ENCODE measurements at regions not wholly inside any gene's neighbourhood (a gene's known extent, or its start where the extent isn't known, plus 50 kb on each side); places are given as distances from the start of the nearest gene placed in this dataset.
A peak's percentile ranks its signal among the peaks of the same experiment; 100 is the strongest.

DNA sequence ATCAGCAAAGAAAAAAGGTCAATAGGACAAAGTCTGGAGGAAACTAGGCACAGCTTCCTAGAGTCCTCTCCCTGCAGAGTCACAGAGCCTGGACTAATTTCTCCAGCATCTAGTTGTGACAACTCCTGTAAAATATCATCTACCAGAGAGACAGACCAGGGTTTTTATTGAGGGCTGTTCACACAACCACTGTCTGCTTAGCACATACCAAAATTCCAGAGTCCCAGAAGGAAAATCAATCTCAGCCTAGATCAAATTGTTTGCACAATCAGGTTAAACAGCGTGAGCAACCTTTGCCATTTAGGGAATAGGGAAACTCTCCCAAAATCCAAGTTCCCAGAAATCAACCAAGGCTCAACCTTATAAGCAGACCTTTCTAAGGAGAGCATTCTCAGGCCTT lies 190.3 kb downstream of the SYK start:
- POLR2A ChIA-PET, result no interaction called here
- Histone ChIP-seq H3K36me3 (replicated peaks in 1 of 2; ENCODE audit: control insufficient read depth in 1 of 2, insufficient read depth in 2 of 2, low read length in 1 of 2) (no peaks in the 10 kb centered on the region), H3K9me2 (no peaks in the 10 kb centered on the region), H2AFZ (ENCODE audit: low read depth) (no peak overlapping the region), H3K4me3 (ENCODE audit: low read depth in 2 of 2, low read length in 1 of 2) (no peak overlapping the region), H3K79me2 (ENCODE audit: insufficient read depth) (no peaks in the 10 kb centered on the region), H3K27me3 (ENCODE audit: insufficient read depth) (no peaks in the 10 kb centered on the region), H3K4me2 (peak overlapping the region; percentile 20; the same call in 1 of the 2 replicates), H3K9ac (peak overlapping the region; percentile 2; the same call in 1 of the 2 replicates), H3K4me1 (ENCODE audit: control insufficient read depth in 1 of 2, insufficient read depth in 2 of 2, low read depth in 1 of 2, low read length in 1 of 2) (peaks cover 0 to 8% of the 10 kb centered on the region in 2 experiments; a peak in 2 of 4 replicates), H3F3A (replicated peaks; ENCODE audit: insufficient read depth) (peaks cover 7% of the 10 kb centered on the region), H4K20me1 (ENCODE audit: insufficient read depth) (no peaks in the 10 kb centered on the region), H3K27ac (ENCODE audit: low read depth in 2 of 2, low read length in 1 of 2) (peak overlapping the region in 1 of 2 experiments; percentile 83; a peak in 2 of 4 replicates), H3K9me3 (peaks cover 9% of the 10 kb centered on the region; the same call in 1 of the 2 replicates)
- DNase-seq, result no peak
- WGBS (ENCODE audit: low lambda C conversion rate), result 40% methylated on average over 1 of the region's 1 CpG
- TF ChIP-seq MXI1 (IDR thresholded peaks at IDR 0.05; ENCODE audit: low read depth, low read length) (no peak), FOXJ3 (CRISPR knock-in tag; IDR thresholded peaks at IDR 0.05) (no peak), RAD21 (IDR thresholded peaks at IDR 0.05; ENCODE audit: low read length) (no peak), FOXM1 (IDR thresholded peaks at IDR 0.05; ENCODE audit: low read depth) (no peak)
- TF ChIP-seq, protein P1, sequence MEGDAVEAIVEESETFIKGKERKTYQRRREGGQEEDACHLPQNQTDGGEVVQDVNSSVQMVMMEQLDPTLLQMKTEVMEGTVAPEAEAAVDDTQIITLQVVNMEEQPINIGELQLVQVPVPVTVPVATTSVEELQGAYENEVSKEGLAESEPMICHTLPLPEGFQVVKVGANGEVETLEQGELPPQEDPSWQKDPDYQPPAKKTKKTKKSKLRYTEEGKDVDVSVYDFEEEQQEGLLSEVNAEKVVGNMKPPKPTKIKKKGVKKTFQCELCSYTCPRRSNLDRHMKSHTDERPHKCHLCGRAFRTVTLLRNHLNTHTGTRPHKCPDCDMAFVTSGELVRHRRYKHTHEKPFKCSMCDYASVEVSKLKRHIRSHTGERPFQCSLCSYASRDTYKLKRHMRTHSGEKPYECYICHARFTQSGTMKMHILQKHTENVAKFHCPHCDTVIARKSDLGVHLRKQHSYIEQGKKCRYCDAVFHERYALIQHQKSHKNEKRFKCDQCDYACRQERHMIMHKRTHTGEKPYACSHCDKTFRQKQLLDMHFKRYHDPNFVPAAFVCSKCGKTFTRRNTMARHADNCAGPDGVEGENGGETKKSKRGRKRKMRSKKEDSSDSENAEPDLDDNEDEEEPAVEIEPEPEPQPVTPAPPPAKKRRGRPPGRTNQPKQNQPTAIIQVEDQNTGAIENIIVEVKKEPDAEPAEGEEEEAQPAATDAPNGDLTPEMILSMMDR (IDR thresholded peaks at IDR 0.05), result no peak
- CTCF ChIA-PET, result no interaction called here

DNA sequence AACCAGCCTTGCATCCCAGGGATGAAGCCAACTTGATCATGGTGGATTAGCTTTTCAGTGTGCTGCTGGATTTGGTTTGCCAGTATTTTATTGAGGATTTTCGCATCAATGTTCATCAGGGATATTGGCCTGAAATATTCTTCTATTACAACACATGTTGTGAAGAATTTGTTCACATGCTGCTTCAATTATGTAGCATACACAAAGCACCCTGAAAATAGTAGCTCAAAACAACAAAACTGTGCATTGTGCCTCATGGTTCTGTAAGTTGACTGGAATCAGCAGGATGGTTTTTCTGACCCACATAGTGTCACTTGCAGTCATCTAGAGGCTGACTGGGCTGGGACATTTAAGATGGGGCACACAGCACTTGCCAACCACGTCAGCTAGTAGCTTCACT lies 193.9 kb downstream of the SYK start:
- DNase-seq, result no peak
- peaks cover 7% of the 10 kb centered on the region for H3F3A ChIP-seq (replicated peaks; ENCODE audit: insufficient read depth)
- no peak overlapping the region for H2AFZ ChIP-seq (ENCODE audit: low read depth)
- no peaks in the 10 kb centered on the region for H4K20me1 ChIP-seq (ENCODE audit: insufficient read depth)
- no peak overlapping the region for H3K27ac ChIP-seq (ENCODE audit: low read depth in 2 of 2, low read length in 1 of 2)
- no peaks in the 10 kb centered on the region for H3K9me2 ChIP-seq
- no peaks in the 10 kb centered on the region for H3K27me3 ChIP-seq (ENCODE audit: insufficient read depth)
- peaks cover 3% of the 10 kb centered on the region; the same call in 1 of the 2 replicates for H3K9me3 ChIP-seq
- peaks cover 0 to 4% of the 10 kb centered on the region in 2 experiments; a peak in 3 of 4 replicates for H3K4me1 ChIP-seq (ENCODE audit: control insufficient read depth in 1 of 2, insufficient read depth in 2 of 2, low read depth in 1 of 2, low read length in 1 of 2)
- ChIA-PET CTCF (interaction anchor here (1.0 kb wide), 1 partner anchor 17 kb away, joined by 3 read pairs; no protein-coding TSS in a partner anchor), POLR2A (no interaction called here)
- H3K36me3 ChIP-seq (replicated peaks in 1 of 2; ENCODE audit: control insufficient read depth in 1 of 2, insufficient read depth in 2 of 2, low read length in 1 of 2), result no peaks in the 10 kb centered on the region
- H3K4me3 ChIP-seq (ENCODE audit: low read depth in 2 of 2, low read length in 1 of 2), result no peak overlapping the region
- H3K4me2 ChIP-seq, result no peak overlapping the region
- no peak for TF ChIP-seq NFIC (IDR thresholded peaks at IDR 0.05; ENCODE audit: borderline replicate concordance)
- no peak for TF ChIP-seq RXRA (IDR thresholded peaks at IDR 0.05; ENCODE audit: borderline replicate concordance, low read depth)
- no peak for TF ChIP-seq RAD21 (IDR thresholded peaks at IDR 0.05; ENCODE audit: low read length)
- TF ChIP-seq EP300 (IDR thresholded peaks at IDR 0.05; ENCODE audit: borderline replicate concordance in 1 of 2, low read depth in 1 of 2, low read length in 1 of 2), result no peak
- TF ChIP-seq MEF2A (IDR thresholded peaks at IDR 0.05; ENCODE audit: borderline replicate concordance, low read depth), result no peak
- no peak for TF ChIP-seq MXI1 (IDR thresholded peaks at IDR 0.05; ENCODE audit: low read depth, low read length)
- TF ChIP-seq RFX5 (IDR thresholded peaks at IDR 0.05; ENCODE audit: low read length), result no peak
- TF ChIP-seq FOXM1 (IDR thresholded peaks at IDR 0.05; ENCODE audit: low read depth), result no peak
- no peak for TF ChIP-seq EZH2phosphoT487 (IDR thresholded peaks at IDR 0.05; ENCODE audit: borderline replicate concordance, low read depth)
- TF ChIP-seq FOXJ3 (CRISPR knock-in tag; IDR thresholded peaks at IDR 0.05), result no peak
- TF ChIP-seq, protein P2, sequence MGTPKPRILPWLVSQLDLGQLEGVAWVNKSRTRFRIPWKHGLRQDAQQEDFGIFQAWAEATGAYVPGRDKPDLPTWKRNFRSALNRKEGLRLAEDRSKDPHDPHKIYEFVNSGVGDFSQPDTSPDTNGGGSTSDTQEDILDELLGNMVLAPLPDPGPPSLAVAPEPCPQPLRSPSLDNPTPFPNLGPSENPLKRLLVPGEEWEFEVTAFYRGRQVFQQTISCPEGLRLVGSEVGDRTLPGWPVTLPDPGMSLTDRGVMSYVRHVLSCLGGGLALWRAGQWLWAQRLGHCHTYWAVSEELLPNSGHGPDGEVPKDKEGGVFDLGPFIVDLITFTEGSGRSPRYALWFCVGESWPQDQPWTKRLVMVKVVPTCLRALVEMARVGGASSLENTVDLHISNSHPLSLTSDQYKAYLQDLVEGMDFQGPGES (IDR thresholded peaks at IDR 0.05; ENCODE audit: low read depth, low read length), result no peak
- TF ChIP-seq NRF1 (IDR thresholded peaks at IDR 0.05; ENCODE audit: low read depth, low read length), result no peak
- TF ChIP-seq, protein P3, sequence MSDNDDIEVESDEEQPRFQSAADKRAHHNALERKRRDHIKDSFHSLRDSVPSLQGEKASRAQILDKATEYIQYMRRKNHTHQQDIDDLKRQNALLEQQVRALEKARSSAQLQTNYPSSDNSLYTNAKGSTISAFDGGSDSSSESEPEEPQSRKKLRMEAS (IDR thresholded peaks at IDR 0.05; ENCODE audit: low read depth), result no peak
- TF ChIP-seq JUND (IDR thresholded peaks at IDR 0.05), result no peak
- no peak for TF ChIP-seq TAF1 (IDR thresholded peaks at IDR 0.05; ENCODE audit: borderline replicate concordance, low read depth, low read length)
- no peak for TF ChIP-seq POLR2AphosphoS5 (IDR thresholded peaks at IDR 0.05; ENCODE audit: low read depth, low read length)
- TF ChIP-seq GABPA (IDR thresholded peaks at IDR 0.05; ENCODE audit: low read depth), result no peak
- TF ChIP-seq CHD2 (IDR thresholded peaks at IDR 0.05; ENCODE audit: low read length, partially characterized antibody), result no peak
- 50% methylated on average over 2 of the region's 2 CpGs for WGBS (ENCODE audit: low lambda C conversion rate)
- no peaks in the 10 kb centered on the region for H3K79me2 ChIP-seq (ENCODE audit: insufficient read depth)
- H3K9ac ChIP-seq, result no peak overlapping the region
